H9 (cell line): ENCODE measurements at regions not wholly inside any gene's neighbourhood (a gene's known extent, or its start where the extent isn't known, plus 50 kb on each side); places are given as distances from the start of the nearest gene placed in this dataset.

ENCODE experiments used
- DNase-seq: peaks from one replicate; pipeline ENCODE4 v3.0.0-alpha.2; 2017
- H2AFZ ChIP-seq: one replicate; pipeline ENCODE4 v1.6.1; 2013; ENCODE audit warnings: mild to moderate bottlenecking, low read length, control low read depth, moderate library complexity
- H2AK5ac ChIP-seq: 2 replicates; pipeline ENCODE4 v1.6.1; 2013; ENCODE audit warnings: low read length, control low read depth, mixed read lengths; ENCODE audit not compliant: insufficient read length
- H2BK120ac ChIP-seq: one replicate; pipeline ENCODE4 v1.6.1; 2013; ENCODE audit warnings: low read depth, mild to moderate bottlenecking, low read length, control low read depth, inconsistent platforms; ENCODE audit not compliant: poor library complexity, severe bottlenecking
- H2BK12ac ChIP-seq: 2 replicates; pipeline ENCODE4 v1.6.1; 2013; ENCODE audit warnings: low read length, control low read depth, mixed read lengths, low read depth; ENCODE audit not compliant: insufficient read length
- H2BK15ac ChIP-seq: 2 replicates; pipeline ENCODE4 v1.6.1; 2013; ENCODE audit warnings: low read depth, low read length, control low read depth
- H2BK20ac ChIP-seq: one replicate; pipeline ENCODE4 v1.6.1; 2013; ENCODE audit warnings: low read depth, mild to moderate bottlenecking, low read length, control low read depth, inconsistent platforms; ENCODE audit not compliant: poor library complexity, severe bottlenecking
- H2BK5ac ChIP-seq: 2 replicates; pipeline ENCODE4 v1.6.1; 2013; ENCODE audit warnings: low read length, control low read depth, mixed read lengths; ENCODE audit not compliant: insufficient read length
- H3K14ac ChIP-seq: 2 replicates; pipeline ENCODE4 v1.6.1; 2013; ENCODE audit warnings: low read length, control low read depth; ENCODE audit not compliant: insufficient read depth
- H3K18ac ChIP-seq: 2 replicates; pipeline ENCODE4 v1.6.1; 2013; ENCODE audit warnings: low read depth, mild to moderate bottlenecking, mixed read lengths, low read length, control low read depth; ENCODE audit not compliant: insufficient read length
- H3K23ac ChIP-seq: 2 replicates; pipeline ENCODE4 v1.6.1; 2013; ENCODE audit warnings: low read length, control low read depth, mixed read lengths, low read depth; ENCODE audit not compliant: insufficient read length
- H3K23me2 ChIP-seq: 2 replicates; pipeline ENCODE4 v1.6.1; 2013; ENCODE audit warnings: low read depth, mild to moderate bottlenecking, mixed read lengths, low read length, control low read depth; ENCODE audit not compliant: insufficient read length, poor library complexity, severe bottlenecking
- H3K27ac ChIP-seq: 2 replicates; pipeline ENCODE4 v1.5.1; 2013; ENCODE audit warnings: low read length, control low read depth, mixed read lengths, low read depth; ENCODE audit not compliant: insufficient read length
- H3K27me3 ChIP-seq: 2 replicates; pipeline ENCODE4 v1.6.1; 2013; ENCODE audit warnings: low read length, control low read depth, inconsistent platforms; ENCODE audit not compliant: insufficient read depth
- H3K4ac ChIP-seq: 2 replicates; pipeline ENCODE4 v1.6.1; 2013; ENCODE audit warnings: low read depth, mild to moderate bottlenecking, control low read depth, inconsistent platforms, low read length, moderate library complexity
- H3K4me1 ChIP-seq: 2 replicates; pipeline ENCODE4 v1.6.1; 2013; ENCODE audit warnings: low read length, control low read depth, inconsistent platforms; ENCODE audit not compliant: insufficient read depth
- H3K4me2 ChIP-seq: 2 replicates; pipeline ENCODE4 v1.6.1; 2013; ENCODE audit warnings: low read length, control low read depth, mixed read lengths; ENCODE audit not compliant: insufficient read length, insufficient read depth
- H3K56ac ChIP-seq: 2 replicates; pipeline ENCODE4 v1.6.1; 2013; ENCODE audit warnings: low read depth, mild to moderate bottlenecking, mixed read lengths, low read length, control low read depth; ENCODE audit not compliant: insufficient read length
- H3K79me1 ChIP-seq: 2 replicates; pipeline ENCODE4 v1.6.1; 2013; ENCODE audit warnings: low read depth, mild to moderate bottlenecking, moderate library complexity, low read length, control low read depth, inconsistent platforms; ENCODE audit not compliant: insufficient read depth, poor library complexity, severe bottlenecking
- H3K79me2 ChIP-seq: 2 replicates; pipeline ENCODE4 v1.6.1; 2013; ENCODE audit warnings: low read length, control low read depth, inconsistent platforms; ENCODE audit not compliant: insufficient read depth
- H3K9ac ChIP-seq: 2 replicates; pipeline ENCODE4 v1.6.1; 2013; ENCODE audit warnings: low read length, control low read depth, mixed read lengths; ENCODE audit not compliant: insufficient read length; ENCODE audit errors: extremely low read depth
- H3K9me3 ChIP-seq: one replicate; pipeline ENCODE4 v1.6.1; 2013; ENCODE audit warnings: low read depth, low read length, inconsistent platforms; ENCODE audit not compliant: control insufficient read depth
- H3T11ph ChIP-seq: one replicate; pipeline ENCODE4 v1.6.1; 2013; ENCODE audit warnings: mild to moderate bottlenecking, low read length, control low read depth, inconsistent platforms
- H4K20me1 ChIP-seq: one replicate; pipeline ENCODE4 v1.6.1; 2013; ENCODE audit not compliant: control insufficient read depth, insufficient read length, insufficient read depth
- H4K5ac ChIP-seq: 2 replicates; pipeline ENCODE4 v1.6.1; 2013; ENCODE audit warnings: low read depth, mild to moderate bottlenecking, mixed read lengths, low read length, control low read depth; ENCODE audit not compliant: insufficient read length
- H4K8ac ChIP-seq: replicated peaks from 2 replicates; pipeline ENCODE4 v1.6.1; 2013; ENCODE audit warnings: low read length, control low read depth, mixed read lengths, low read depth; ENCODE audit not compliant: insufficient read length
- H4K91ac ChIP-seq: 2 replicates; pipeline ENCODE4 v1.6.1; 2013; ENCODE audit warnings: low read depth, mild to moderate bottlenecking, moderate library complexity, mixed read lengths, low read length, control low read depth; ENCODE audit not compliant: insufficient read length
- H3K27ac Mint-ChIP-seq, 3 experiments: 2 replicates in 2 of 3; 3 replicates in 1 of 3; pipeline ENCODE4 v1.8.0; 2020 to 2021; ENCODE audit warnings: mixed read lengths in 3 of 3, mild to moderate bottlenecking in 1 of 3, moderate library complexity in 1 of 3
- H3K27me3 Mint-ChIP-seq: 2 replicates; pipeline ENCODE4 v1.8.0; 2021; ENCODE audit warnings: low read depth, mild to moderate bottlenecking, moderate library complexity, mixed read lengths
- H3K36me3 Mint-ChIP-seq, 3 experiments: 2 replicates in 2 of 3; 3 replicates in 1 of 3; pipeline ENCODE4 v1.8.0; 2020 to 2021; ENCODE audit warnings: low read depth in 3 of 3, mixed read lengths in 3 of 3; ENCODE audit not compliant: insufficient read depth in 1 of 3
- H3K4me1 Mint-ChIP-seq, 2 experiments: 2 replicates each; pipeline ENCODE4 v1.8.0; 2020; ENCODE audit warnings: mixed read lengths in 2 of 2
- H3K4me3 Mint-ChIP-seq, 2 experiments: 2 replicates in 1 of 2; 3 replicates in 1 of 2; pipeline ENCODE4 v1.8.0; 2020 to 2021; ENCODE audit warnings: mild to moderate bottlenecking in 2 of 2, mixed read lengths in 2 of 2, moderate library complexity in 1 of 2
- H3K9me3 Mint-ChIP-seq, 2 experiments: 2 replicates in 1 of 2; 3 replicates in 1 of 2; pipeline ENCODE4 v1.8.0; 2020; ENCODE audit warnings: mild to moderate bottlenecking in 2 of 2, mixed read lengths in 2 of 2, moderate library complexity in 1 of 2
- CTCF ChIP-seq: fragments of 200-600 bp; sonication (generic); conservative IDR thresholded peaks from 3 replicates; pipeline ENCODE4 v1.8.0; 2021; ENCODE audit warnings: antibody characterized with exemption, mild to moderate bottlenecking
- WGBS: extraction: QIAGEN DNeasy Blood & Tissue Kit; methylation state at CpG from one replicate; pipeline ENCODE4 v1.1.7; 2013; ENCODE audit warnings: missing lambda C conversion rate, low lambda C conversion rate, mixed read lengths; ENCODE audit not compliant: insufficient read length; ENCODE audit errors: extremely low coverage; 5-methylcytosine and 5-hydroxymethylcytosine counted together

DNA sequence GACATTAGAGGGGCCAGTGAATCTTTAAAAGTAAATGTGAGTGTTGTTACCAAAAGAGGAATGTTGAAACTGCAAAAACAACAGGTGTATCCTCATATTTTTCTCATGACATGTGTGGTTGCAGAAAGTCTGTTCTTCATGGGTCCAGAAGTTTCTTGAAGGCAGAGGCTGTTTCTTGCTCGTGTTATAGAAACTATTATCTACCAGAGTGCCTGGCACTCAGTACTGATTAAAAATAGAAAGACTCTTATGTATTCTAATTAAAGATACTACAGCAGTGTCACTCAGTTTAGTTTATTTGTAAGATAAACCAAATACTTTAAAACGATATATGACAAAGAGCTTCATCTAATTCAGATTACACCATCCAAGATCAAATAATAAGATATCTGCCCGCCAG lies 1864.2 kb upstream of the WWC1 start:
- Histone ChIP-seq H3K79me2 (no peaks in the 10 kb centered on the region), H3K4me2 (no peak overlapping the region), H3K9ac (no peak overlapping the region), H3K9me3 (no peaks in the 10 kb centered on the region), H3K27me3 (no peaks in the 10 kb centered on the region), H4K91ac (no peak overlapping the region), H3K4me1 (peaks cover 4% of the 10 kb centered on the region; the same call in 1 of the 2 replicates), H2BK12ac (no peak overlapping the region), H3K4ac (no peak overlapping the region), H3K23ac (no peak overlapping the region), H3K14ac (no peak overlapping the region), H2BK20ac (no peak overlapping the region), H3K23me2 (peaks cover 2% of the 10 kb centered on the region), H3K27ac (no peak overlapping the region), H4K5ac (no peak overlapping the region), H2BK120ac (no peak overlapping the region), H2BK15ac (no peak overlapping the region), H2AK5ac (no peak overlapping the region), H2BK5ac (no peak overlapping the region), H3K56ac (no peak overlapping the region), H2AFZ (no peak overlapping the region), H3K18ac (no peak overlapping the region), H3T11ph (no peak overlapping the region), H4K20me1 (no peaks in the 10 kb centered on the region), H3K79me1 (no peaks in the 10 kb centered on the region), H4K8ac (no peak overlapping the region)
- Mint-ChIP-seq H3K27ac (no peak overlapping the region), H3K4me3 (no peak overlapping the region), H3K4me1 (peaks cover 42 to 47% of the 10 kb centered on the region in 2 experiments), H3K27me3 (no peaks in the 10 kb centered on the region), H3K9me3 (no peaks in the 10 kb centered on the region; a peak in 2 of 5 replicates), H3K36me3 (peaks cover 0 to 12% (median 3%) of the 10 kb centered on the region in 3 experiments; a peak in 3 of 7 replicates)
- no peak for TF ChIP-seq CTCF
- DNase-seq = no peak
- no CpG with 5 or more reads among the region's 3 CpGs for WGBS
